SK-N-SH (cell line): ENCODE measurements at regions not wholly inside any gene's neighbourhood (a gene's known extent, or its start where the extent isn't known, plus 50 kb on each side); places are given as distances from the start of the nearest gene placed in this dataset.
A peak's percentile ranks its signal among the peaks of the same experiment; 100 is the strongest.

ENCODE experiments used
- CTCF ChIA-PET: fragments of 300-600, 350-600 bp; formaldehyde crosslinking; extraction: SDS; loops from one replicate; lab custom pipeline; 2021; lab: Yijun Ruan, JAX
- POLR2A ChIA-PET: fragments of 350-600 bp; sonication (Branson Sonifier 250); formaldehyde crosslinking; extraction: SDS; loops from one replicate; lab custom pipeline; 2020; ENCODE audit warnings: antibody characterized with exemption, inconsistent platforms; lab: Yijun Ruan, JAX
- DNase-seq: peaks from one replicate; pipeline ENCODE4 v3.0.0; 2012
- H2AFZ ChIP-seq: fragments of 200-600 bp; sonication (generic); 2 replicates; pipeline ENCODE4 v1.8.1; 2016; ENCODE audit warnings: antibody characterized with exemption, mild to moderate bottlenecking, low read depth
- H3F3A ChIP-seq: fragments of 200-600 bp; sonication (generic); replicated peaks from 2 replicates; pipeline ENCODE3; 2016; ENCODE audit warnings: antibody characterized with exemption, mild to moderate bottlenecking; ENCODE audit not compliant: insufficient read depth
- H3K27ac ChIP-seq, 2 experiments: fragments of 200-500 bp in 1 of 2; fragments of 200-600 bp in 1 of 2; sonication (Bioruptor generic) in 1 of 2; sonication (generic), shearing (Covaris generic) in 1 of 2; 2 replicates each; pipeline versions ENCODE4 v1.5.1 to v1.6.1; 2014 to 2016; ENCODE audit warnings: low read depth in 2 of 2, inconsistent platforms in 1 of 2, low read length in 1 of 2, mild to moderate bottlenecking in 1 of 2, mixed read lengths in 1 of 2
- H3K27me3 ChIP-seq: fragments of 200-600 bp; sonication (generic), shearing (Covaris generic); 2 replicates; pipeline ENCODE4 v1.6.1; 2016; ENCODE audit warnings: mixed run types; ENCODE audit not compliant: insufficient read depth
- H3K36me3 ChIP-seq, 2 experiments: fragments of 200-500 bp in 1 of 2; fragments of 200-600 bp in 1 of 2; sonication (Bioruptor generic) in 1 of 2; sonication (generic) in 1 of 2; replicated peaks in 1 of 2; 2 replicates each; pipeline versions ENCODE3 to v1.5.1; 2014 to 2016; ENCODE audit warnings: low read length in 1 of 2, mild to moderate bottlenecking in 1 of 2; ENCODE audit not compliant: insufficient read depth in 2 of 2, control insufficient read depth in 1 of 2
- H3K4me1 ChIP-seq, 2 experiments: fragments of 200-500 bp in 1 of 2; fragments of 200-600 bp in 1 of 2; sonication (Bioruptor generic) in 1 of 2; sonication (generic), shearing (Covaris generic) in 1 of 2; 2 replicates each; pipeline versions ENCODE4 v1.5.1 to v1.6.1; 2014 to 2016; ENCODE audit warnings: low read depth in 1 of 2, low read length in 1 of 2, mixed run types in 1 of 2; ENCODE audit not compliant: insufficient read depth in 2 of 2, control insufficient read depth in 1 of 2
- H3K4me2 ChIP-seq: fragments of 200-600 bp; sonication (generic), shearing (Covaris generic); 2 replicates; pipeline ENCODE4 v1.6.1; 2017; ENCODE audit warnings: mixed run types
- H3K4me3 ChIP-seq, 2 experiments: fragments of 200-500 bp in 1 of 2; fragments of 200-600 bp in 1 of 2; sonication (Bioruptor generic) in 1 of 2; sonication (generic), shearing (Covaris generic) in 1 of 2; 2 replicates each; pipeline versions ENCODE4 v1.5.1 to v1.8.1; 2014 to 2016; ENCODE audit warnings: low read depth in 2 of 2, inconsistent platforms in 1 of 2, low read length in 1 of 2, mild to moderate bottlenecking in 1 of 2, mixed read lengths in 1 of 2, moderate library complexity in 1 of 2
- H3K79me2 ChIP-seq: fragments of 200-600 bp; sonication (generic); 2 replicates; pipeline ENCODE4 v1.8.1; 2017; ENCODE audit warnings: mild to moderate bottlenecking; ENCODE audit not compliant: insufficient read depth
- H3K9ac ChIP-seq: fragments of 200-600 bp; sonication (generic); 2 replicates; pipeline ENCODE4 v1.6.1; 2017; ENCODE audit warnings: mixed run types
- H3K9me2 ChIP-seq: fragments of 200-600 bp; sonication (generic); 2 replicates; pipeline ENCODE4 v1.6.1; 2017; ENCODE audit warnings: mixed run types
- H3K9me3 ChIP-seq: fragments of 200-600 bp; sonication (generic); 2 replicates; pipeline ENCODE4 v1.6.1; 2017; ENCODE audit warnings: mixed run types, mild to moderate bottlenecking, moderate library complexity
- H4K20me1 ChIP-seq: fragments of 200-600 bp; sonication (generic); 2 replicates; pipeline ENCODE4 v1.6.1; 2017; ENCODE audit warnings: mild to moderate bottlenecking, mixed run types; ENCODE audit not compliant: insufficient read depth
- CHD2 ChIP-seq: fragments of 150-350 bp; IDR thresholded peaks from 2 replicates; pipeline ENCODE4 v1.6.1; 2018; ENCODE audit warnings: low read length; ENCODE audit not compliant: partially characterized antibody
- CTCF ChIP-seq: fragments of 200-600 bp; sonication (generic); IDR thresholded peaks from 2 replicates; pipeline ENCODE4 v1.6.1; 2017; ENCODE audit warnings: antibody characterized with exemption, mild to moderate bottlenecking, moderate library complexity
- EP300 ChIP-seq, 2 experiments: IDR thresholded peaks; 2 replicates each; pipeline versions ENCODE4 v1.4.0 to v1.6.1; 2012; ENCODE audit warnings: borderline replicate concordance in 1 of 2, low read depth in 1 of 2, low read length in 1 of 2
- EZH2phosphoT487 ChIP-seq: fragments of 200-600 bp; sonication (generic); IDR thresholded peaks from 2 replicates; pipeline ENCODE4 v1.6.1; 2017; ENCODE audit warnings: low read depth, mixed run types, mild to moderate bottlenecking, antibody characterized with exemption, moderate library complexity, borderline replicate concordance
- MXI1 ChIP-seq: IDR thresholded peaks from 2 replicates; pipeline ENCODE4 v1.6.1; 2012; ENCODE audit warnings: mild to moderate bottlenecking, low read depth, low read length, improper control_type of control experiment
- PBX3 ChIP-seq: IDR thresholded peaks from 2 replicates; pipeline ENCODE4; 2012
- RAD21 ChIP-seq: IDR thresholded peaks from 2 replicates; pipeline ENCODE4 v1.6.1; 2012; ENCODE audit warnings: mild to moderate bottlenecking, low read length
- RCOR1 ChIP-seq: fragments of 150-350 bp; IDR thresholded peaks from 2 replicates; pipeline ENCODE4 v1.6.1; 2017; ENCODE audit warnings: antibody characterized with exemption, low read length
- SIN3A ChIP-seq: IDR thresholded peaks from 2 replicates; pipeline ENCODE4 v1.6.1; 2012; ENCODE audit warnings: low read depth, mild to moderate bottlenecking, low read length, moderate library complexity, borderline replicate concordance
- SMC3 ChIP-seq: IDR thresholded peaks from 2 replicates; pipeline ENCODE4 v1.6.1; 2012; ENCODE audit warnings: low read depth, low read length, improper control_type of control experiment
- USF1 ChIP-seq: IDR thresholded peaks from 2 replicates; pipeline ENCODE4 v1.4.0; 2012; ENCODE audit warnings: low read depth, borderline replicate concordance
- YY1 ChIP-seq: IDR thresholded peaks from 2 replicates; pipeline ENCODE4 v1.4.0; 2012; ENCODE audit warnings: low read depth, mild to moderate bottlenecking
- WGBS: methylation state at CpG from one replicate; pipeline ENCODE4 v1.1.6; 2017; ENCODE audit warnings: low lambda C conversion rate; 5-methylcytosine and 5-hydroxymethylcytosine counted together

GRCh38 chr15:87672309-87673288, 583.9 kb downstream of the NTRK3 start:
- Histone ChIP-seq H4K20me1 (no peaks in the 10 kb centered on the region), H3K4me2 (no peak overlapping the region), H3K27me3 (no peaks in the 10 kb centered on the region), H3K9ac (no peak overlapping the region), H3K79me2 (no peaks in the 10 kb centered on the region), H3K4me1 (peaks cover 0 to 12% of the 10 kb centered on the region in 2 experiments; a peak in 2 of 4 replicates), H3K9me3 (no peaks in the 10 kb centered on the region), H3F3A (no peaks in the 10 kb centered on the region), H3K27ac (no peak overlapping the region; a peak in 1 of 4 replicates), H3K9me2 (no peaks in the 10 kb centered on the region), H3K4me3 (no peak overlapping the region), H3K36me3 (no peaks in the 10 kb centered on the region), H2AFZ (no peak overlapping the region)
- DNase-seq: peak; percentile 27
- peak; percentile 76 for TF ChIP-seq RAD21
- TF ChIP-seq CTCF: peak; percentile 72
- TF ChIP-seq EP300 (IDR thresholded peaks at IDR 0.05; ENCODE audit: borderline replicate concordance in 1 of 2, low read depth in 1 of 2, low read length in 1 of 2): 0 out of 4 replicates have a peak, but pooled peaks of 1 of the 2 experiments have one; percentile 23
- TF ChIP-seq USF1: no peak
- peak; percentile 77 for TF ChIP-seq SMC3
- ChIA-PET CTCF (interaction anchor here (0.7 to 2.8 kb wide), 9 partner anchors 10 to 602 kb away, joined by 3 to 7 read pairs (median 4); no protein-coding TSS in a partner anchor), POLR2A (no interaction called here)
- WGBS: 33% methylated on average over 8 of the region's 8 CpGs

GRCh38 chr15:87671289-87671688, 585.2 kb downstream of the NTRK3 start:
- Histone ChIP-seq H3K4me1 (peaks cover 0 to 12% of the 10 kb centered on the region in 2 experiments; a peak in 2 of 4 replicates), H3F3A (no peaks in the 10 kb centered on the region), H3K9ac (no peak overlapping the region), H3K27ac (no peak overlapping the region), H3K79me2 (no peaks in the 10 kb centered on the region), H4K20me1 (no peaks in the 10 kb centered on the region), H3K9me3 (no peaks in the 10 kb centered on the region), H3K36me3 (no peaks in the 10 kb centered on the region), H3K9me2 (no peaks in the 10 kb centered on the region), H3K4me3 (no peak overlapping the region), H2AFZ (no peak overlapping the region), H3K4me2 (no peak overlapping the region), H3K27me3 (no peaks in the 10 kb centered on the region)
- DNase-seq: no peak
- 65% methylated on average over 5 of the region's 5 CpGs for WGBS
- ChIA-PET POLR2A (no interaction called here), CTCF (interaction anchor here (0.8 to 2.8 kb wide), 6 partner anchors 9 to 49 kb away, joined by 3 to 7 read pairs (median 3); no protein-coding TSS in a partner anchor)
- TF ChIP-seq RAD21 (no peak), SIN3A (no peak), MXI1 (no peak), YY1 (no peak), PBX3 (no peak), CHD2 (no peak), EZH2phosphoT487 (no peak), RCOR1 (no peak)
